ENCODE measurements at regions not wholly inside any gene's neighbourhood (a gene's known extent, or its start where the extent isn't known, plus 50 kb on each side); places are given as distances from the start of the nearest gene placed in this dataset.

GRCh38 chr9:11742471-11742870 lies 950.7 kb upstream of the TYRP1 start:
- DNase-seq (ENCODE audit: low spot score): no peak
- in situ Hi-C loops (cut with MboI; ENCODE audit: low pct_unique_long_range_greater_than_20kb, low sequenced_read_pairs, unreplicated experiment): no loop called here
- no peak for TF ChIP-seq CTCF (IDR thresholded peaks at IDR 0.05; ENCODE audit: extremely low read depth, insufficient read depth, missing control alignments)

GRCh38 chr9:11743356-11743755 lies 949.8 kb upstream of the TYRP1 start:
- TF ChIP-seq CTCF (IDR thresholded peaks at IDR 0.05; ENCODE audit: extremely low read depth, insufficient read depth, missing control alignments): no peak
- DNase-seq (ENCODE audit: low spot score): no peak
- in situ Hi-C loops (cut with MboI; ENCODE audit: low pct_unique_long_range_greater_than_20kb, low sequenced_read_pairs, unreplicated experiment): no loop called here

- in situ Hi-C loops (cut with MboI; ENCODE audit: low pct_unique_long_range_greater_than_20kb, low sequenced_read_pairs, unreplicated experiment): no loop called here
- no peak for TF ChIP-seq CTCF (IDR thresholded peaks at IDR 0.05; ENCODE audit: extremely low read depth, insufficient read depth, missing control alignments)
- DNase-seq (ENCODE audit: low spot score): no peak
Observed at GRCh38 chr9:11749396-11749795, 943.8 kb upstream of the TYRP1 start.

- DNase-seq (ENCODE audit: low spot score): no peak
- in situ Hi-C loops (cut with MboI; ENCODE audit: low pct_unique_long_range_greater_than_20kb, low sequenced_read_pairs, unreplicated experiment): no loop called here
- TF ChIP-seq CTCF (IDR thresholded peaks at IDR 0.05; ENCODE audit: extremely low read depth, insufficient read depth, missing control alignments): no peak
Observed at GRCh38 chr9:11755951-11756350, 937.2 kb upstream of the TYRP1 start.

GRCh38 chr9:11757408-11757807 lies 935.8 kb upstream of the TYRP1 start:
- TF ChIP-seq CTCF (IDR thresholded peaks at IDR 0.05; ENCODE audit: extremely low read depth, insufficient read depth, missing control alignments): no peak
- no peak for DNase-seq (ENCODE audit: low spot score)
- in situ Hi-C loops (cut with MboI; ENCODE audit: low pct_unique_long_range_greater_than_20kb, low sequenced_read_pairs, unreplicated experiment): no loop called here

GRCh38 chr9:11758016-11758415 lies 935.2 kb upstream of the TYRP1 start:
- no peak for TF ChIP-seq CTCF (IDR thresholded peaks at IDR 0.05; ENCODE audit: extremely low read depth, insufficient read depth, missing control alignments)
- no peak for DNase-seq (ENCODE audit: low spot score)
- in situ Hi-C loops (cut with MboI; ENCODE audit: low pct_unique_long_range_greater_than_20kb, low sequenced_read_pairs, unreplicated experiment): no loop called here

GRCh38 chr9:11779971-11780370 lies 913.2 kb upstream of the TYRP1 start:
- no peak for DNase-seq (ENCODE audit: low spot score)
- in situ Hi-C loops (cut with MboI; ENCODE audit: low pct_unique_long_range_greater_than_20kb, low sequenced_read_pairs, unreplicated experiment): no loop called here
- TF ChIP-seq CTCF (IDR thresholded peaks at IDR 0.05; ENCODE audit: extremely low read depth, insufficient read depth, missing control alignments): no peak

All from GM13977 (cell line).